ENCODE measurements at regions not wholly inside any gene's neighbourhood (a gene's known extent, or its start where the extent isn't known, plus 50 kb on each side); places are given as distances from the start of the nearest gene placed in this dataset.

- intact Hi-C loops (cut with micrococcal nuclease) = no loop called here
- ATAC-seq (no peak), DNase-seq (ENCODE audit: low read depth, low spot score) (no peak)
- ChIA-PET CTCF (interaction anchor here (1.4 kb wide), 1 partner anchor 16 kb away, joined by 4 read pairs; no protein-coding TSS in a partner anchor), RAD21 (ENCODE audit: low non-redundant PET in 1 of 2, low total read pairs in 2 of 2, uncharacterized antibody in 2 of 2, unreplicated experiment in 2 of 2) (no interaction called here), POLR2A (no interaction called here)
- Histone ChIP-seq H3K4me1 (ENCODE audit: control insufficient read depth in 1 of 2, insufficient read depth in 2 of 2, low read length in 2 of 2) (no peaks in the 10 kb centered on the region), H3K9ac (ENCODE audit: low read length) (no peak overlapping the region), H3K9me3 (ENCODE audit: control insufficient read depth in 1 of 2, insufficient read depth in 1 of 2, low read depth in 1 of 2, low read length in 2 of 2) (no peaks in the 10 kb centered on the region), H3K27me3 (ENCODE audit: insufficient read depth, low read length) (no peaks in the 10 kb centered on the region), H3K9me2 (ENCODE audit: insufficient read depth) (no peaks in the 10 kb centered on the region), H4K20me1 (ENCODE audit: insufficient read depth) (no peaks in the 10 kb centered on the region), H3K4me2 (ENCODE audit: low read length) (no peak overlapping the region), H3K36me3 (ENCODE audit: control insufficient read depth in 1 of 2, insufficient read depth in 2 of 2, low read length in 2 of 2) (no peaks in the 10 kb centered on the region), H3K27ac (ENCODE audit: low read depth, low read length) (no peak overlapping the region), H2AFZ (ENCODE audit: low read depth, low read length, poor library complexity, severe bottlenecking) (no peak overlapping the region), H3K79me2 (ENCODE audit: insufficient read depth, low read length) (no peaks in the 10 kb centered on the region), H3K4me3 (replicated peaks in 1 of 2; ENCODE audit: low read depth in 1 of 2, low read length in 2 of 2) (no peak overlapping the region)
- no TSS peak for BruUV-seq (replicated peaks)
- TF ChIP-seq JUND (IDR thresholded peaks at IDR 0.05) = no peak
- no peak for TF ChIP-seq EGR1 (IDR thresholded peaks at IDR 0.05; ENCODE audit: low read depth)
- TF ChIP-seq ZBTB33 (IDR thresholded peaks at IDR 0.05; ENCODE audit: extremely low read depth, insufficient replicate concordance, low read length) = no peak
- no peak for TF ChIP-seq SRF (IDR thresholded peaks at IDR 0.05; ENCODE audit: low read depth)
- no peak for TF ChIP-seq CEBPB (IDR thresholded peaks at IDR 0.05; ENCODE audit: low read depth)
- TF ChIP-seq POLR2A (IDR thresholded peaks at IDR 0.05; ENCODE audit: borderline replicate concordance, extremely low read depth, insufficient read depth, insufficient read length) = no peak
- no peak for TF ChIP-seq SP1 (IDR thresholded peaks at IDR 0.05; ENCODE audit: low read depth)
- no peak for TF ChIP-seq ZNF274 (IDR thresholded peaks at IDR 0.05; ENCODE audit: low read depth, low read length)
- TF ChIP-seq EZH2phosphoT487 (IDR thresholded peaks at IDR 0.05; ENCODE audit: borderline replicate concordance) = no peak
- no peak for TF ChIP-seq CTCF (IDR thresholded peaks at IDR 0.05 in 2 of 3, conservative IDR thresholded peaks at IDR 0.05 in 1 of 3; ENCODE audit: borderline replicate concordance in 1 of 3, insufficient read depth in 1 of 3, low read depth in 2 of 3, low read length in 2 of 3)
Measured at GRCh38 chr3:112718516-112718915, 77.6 kb upstream of the CCDC80 start.
